SK-N-MC (cell line): ENCODE measurements at regions not wholly inside any gene's neighbourhood (a gene's known extent, or its start where the extent isn't known, plus 50 kb on each side); places are given as distances from the start of the nearest gene placed in this dataset.

ENCODE experiments used
- EZH2 ChIP-seq: fragments of 200-600 bp; sonication (generic); IDR thresholded peaks from one replicate; pipeline ENCODE4 v1.6.1; 2017; ENCODE audit warnings: antibody characterized with exemption
- FOXP2 ChIP-seq: optimal IDR thresholded peaks from 2 replicates; pipeline ENCODE3; 2011; ENCODE audit warnings: mild to moderate bottlenecking, moderate library complexity; ENCODE audit not compliant: insufficient read depth; ENCODE audit errors: extremely low read length, control extremely low read depth
- POLR2AphosphoS5 ChIP-seq: IDR thresholded peaks from 2 replicates; pipeline ENCODE4 v1.6.1; 2012; ENCODE audit warnings: mild to moderate bottlenecking, low read depth, low read length, borderline replicate concordance

GRCh38 chr6:25171301-25171700 lies 107.9 kb upstream of the CARMIL1 start:
- TF ChIP-seq POLR2AphosphoS5, result no peak
- no peak for TF ChIP-seq EZH2
- TF ChIP-seq FOXP2, result no peak
